WTC11 (cell line): ENCODE measurements at regions not wholly inside any gene's neighbourhood (a gene's known extent, or its start where the extent isn't known, plus 50 kb on each side); places are given as distances from the start of the nearest gene placed in this dataset.

ENCODE experiments used
- ATAC-seq: fragments of 200-7000 bp; cut with Tn5 transposase; 2 replicates; pipeline ENCODE4 v1.10.0; 2021; ENCODE audit warnings: mild to moderate bottlenecking, moderate library complexity
- CTCF ChIA-PET: fragments of 300-600 bp; sonication (Branson Sonifier 250); formaldehyde crosslinking; loops from one replicate; lab custom pipeline; 2021; ENCODE audit warnings: antibody characterized with exemption; lab: Charles Lee
- POLR2A ChIA-PET: fragments of 350-600 bp; sonication (Branson Sonifier 250); formaldehyde crosslinking; loops from one replicate; lab custom pipeline; 2021; ENCODE audit warnings: antibody characterized with exemption; lab: Charles Lee
- DNase-seq: peaks from one replicate; pipeline ENCODE4 v3.0.0; 2021; ENCODE audit warnings: low spot score
- H3K27ac Mint-ChIP-seq: 2 replicates; pipeline ENCODE4 v1.8.0; 2021; ENCODE audit warnings: mixed read lengths
- H3K27me3 Mint-ChIP-seq: 2 replicates; pipeline ENCODE4 v1.8.0; 2021; ENCODE audit warnings: low read depth, mild to moderate bottlenecking, moderate library complexity, mixed read lengths
- H3K36me3 Mint-ChIP-seq: 2 replicates; pipeline ENCODE4 v1.8.0; 2021; ENCODE audit warnings: mixed read lengths
- H3K4me1 Mint-ChIP-seq: 2 replicates; pipeline ENCODE4 v1.8.0; 2022; ENCODE audit warnings: mixed read lengths
- H3K4me3 Mint-ChIP-seq: 2 replicates; pipeline ENCODE4 v1.8.0; 2021; ENCODE audit warnings: mild to moderate bottlenecking, moderate library complexity, mixed read lengths
- H3K9me3 Mint-ChIP-seq: 2 replicates; pipeline ENCODE4 v1.8.0; 2021; ENCODE audit warnings: mixed read lengths
- ATF2 ChIP-seq: sonication (generic); formaldehyde crosslinking; IDR thresholded peaks from 2 replicates; pipeline ENCODE4 v1.8.1; 2022; ENCODE audit warnings: low read depth, missing genetic modification reagents, borderline replicate concordance
- CDX4 ChIP-seq: fragments of 250-450 bp; sonication (Bioruptor Pico); IDR thresholded peaks from 2 replicates; pipeline ENCODE4 v1.9.0; 2021; ENCODE audit warnings: moderate library complexity, mild to moderate bottlenecking, inconsistent platforms, borderline replicate concordance
- E2F1 ChIP-seq: sonication (generic); formaldehyde crosslinking; IDR thresholded peaks from 2 replicates; pipeline ENCODE4 v1.8.0; 2022; ENCODE audit warnings: mild to moderate bottlenecking, missing genetic modification reagents
- E2F5 ChIP-seq: sonication (generic); formaldehyde crosslinking; IDR thresholded peaks from 2 replicates; pipeline ENCODE4 v1.8.1; 2022; ENCODE audit warnings: mild to moderate bottlenecking, moderate library complexity, missing genetic modification reagents
- ELF4 ChIP-seq: sonication (generic); formaldehyde crosslinking; IDR thresholded peaks from 2 replicates; pipeline ENCODE4 v1.8.1; 2022; ENCODE audit warnings: low read depth, mild to moderate bottlenecking, moderate library complexity, missing genetic modification reagents
- GRHL2 ChIP-seq: fragments of 250-450 bp; sonication (Bioruptor Pico); IDR thresholded peaks from 2 replicates; pipeline ENCODE4 v1.8.0; 2022; ENCODE audit warnings: mild to moderate bottlenecking, moderate library complexity; ENCODE audit not compliant: insufficient replicate concordance, severe bottlenecking
- HMGA2 ChIP-seq: fragments of 250-450 bp; sonication (Bioruptor Pico); IDR thresholded peaks from 2 replicates; pipeline ENCODE4 v1.4.0; 2021; ENCODE audit warnings: mild to moderate bottlenecking, moderate library complexity
- JAZF1 ChIP-seq: fragments of 250-450 bp; sonication (Bioruptor Pico); IDR thresholded peaks from 2 replicates; pipeline ENCODE4 v1.9.0; 2021; ENCODE audit warnings: moderate library complexity, mild to moderate bottlenecking, inconsistent platforms
- KAT7 ChIP-seq: sonication (generic); formaldehyde crosslinking; IDR thresholded peaks from 2 replicates; pipeline ENCODE4 v1.8.1; 2023; ENCODE audit warnings: missing genetic modification reagents, mild to moderate bottlenecking, borderline replicate concordance
- MLX ChIP-seq: sonication (generic); formaldehyde crosslinking; IDR thresholded peaks from 2 replicates; pipeline ENCODE4 v1.8.1; 2023; ENCODE audit warnings: mild to moderate bottlenecking, missing genetic modification reagents, moderate library complexity
- MXD4 ChIP-seq: fragments of 250-450 bp; sonication (Bioruptor Pico); IDR thresholded peaks from 2 replicates; pipeline ENCODE4 v1.8.0; 2021; ENCODE audit warnings: mild to moderate bottlenecking, moderate library complexity, borderline replicate concordance
- NFE2L1 ChIP-seq: sonication (generic); formaldehyde crosslinking; IDR thresholded peaks from 2 replicates; pipeline ENCODE4 v1.8.1; 2023; ENCODE audit warnings: missing genetic modification reagents
- NFYB ChIP-seq: sonication (generic); formaldehyde crosslinking; conservative IDR thresholded peaks from 2 replicates; pipeline ENCODE4 v1.8.0; 2022; ENCODE audit warnings: low read depth, missing genetic modification reagents
- NR2C2 ChIP-seq: sonication (generic); formaldehyde crosslinking; IDR thresholded peaks from 2 replicates; pipeline ENCODE4 v1.8.0; 2022; ENCODE audit warnings: mild to moderate bottlenecking, missing genetic modification reagents
- PRDM15 ChIP-seq: sonication (generic); formaldehyde crosslinking; IDR thresholded peaks from 2 replicates; pipeline ENCODE4 v1.8.0; 2022; ENCODE audit warnings: missing genetic modification reagents
- SMAD4 ChIP-seq: sonication (generic); formaldehyde crosslinking; IDR thresholded peaks from 2 replicates; pipeline ENCODE4 v1.8.0; 2022; ENCODE audit warnings: mild to moderate bottlenecking, missing genetic modification reagents
- SP1 ChIP-seq: sonication (generic); formaldehyde crosslinking; conservative IDR thresholded peaks from 2 replicates; pipeline ENCODE4 v1.8.1; 2022; ENCODE audit warnings: missing genetic modification reagents
- TEAD1 ChIP-seq: sonication (generic); formaldehyde crosslinking; IDR thresholded peaks from 2 replicates; pipeline ENCODE4 v1.8.0; 2022; ENCODE audit warnings: mild to moderate bottlenecking, missing genetic modification reagents
- TP53 ChIP-seq: sonication (generic); formaldehyde crosslinking; IDR thresholded peaks from 2 replicates; pipeline ENCODE4 v1.8.1; 2023; ENCODE audit warnings: mild to moderate bottlenecking, missing genetic modification reagents
- ZBTB21 ChIP-seq: sonication (generic); formaldehyde crosslinking; IDR thresholded peaks from 2 replicates; pipeline ENCODE4 v1.8.1; 2023; ENCODE audit warnings: mild to moderate bottlenecking, missing genetic modification reagents, borderline replicate concordance
- ZNF281 ChIP-seq: sonication (generic); formaldehyde crosslinking; IDR thresholded peaks from 2 replicates; pipeline ENCODE4 v1.8.0; 2023; ENCODE audit warnings: mild to moderate bottlenecking, missing genetic modification reagents
- ZNF317 ChIP-seq: sonication (generic); formaldehyde crosslinking; IDR thresholded peaks from 2 replicates; pipeline ENCODE4 v1.8.1; 2023; ENCODE audit warnings: low read depth, mild to moderate bottlenecking, moderate library complexity, missing genetic modification reagents, borderline replicate concordance
- ZSCAN18 ChIP-seq: fragments of 250-450 bp; sonication (Bioruptor Pico); IDR thresholded peaks from 2 replicates; pipeline ENCODE4 v2.1.2; 2022; ENCODE audit warnings: mild to moderate bottlenecking, moderate library complexity

GRCh38 chr6:97815301-97815812 is 532.3 kb upstream of the MMS22L start:
- peaks cover 74% of the 10 kb centered on the region for H3K4me1 Mint-ChIP-seq
- no peaks in the 10 kb centered on the region for H3K27me3 Mint-ChIP-seq
- H3K4me3 Mint-ChIP-seq: no peak overlapping the region
- peak overlapping the region; percentile 80 for H3K27ac Mint-ChIP-seq
- TF ChIP-seq ZNF317 (CRISPR knock-in tag) (no peak), SMAD4 (no peak), GRHL2 (CRISPR knock-in tag) (no peak), TP53 (CRISPR knock-in tag) (no peak), ZNF281 (CRISPR knock-in tag) (no peak), ZBTB21 (no peak), KAT7 (CRISPR knock-in tag) (no peak), NFE2L1 (CRISPR knock-in tag) (no peak), JAZF1 (no peak), E2F5 (CRISPR knock-in tag) (no peak)
- ATAC-seq: peak; percentile 10; the same call in 1 of the 2 replicates
- ChIA-PET CTCF (no interaction called here), POLR2A (no interaction called here)
- no peak for DNase-seq
- no peaks in the 10 kb centered on the region; the same call in 1 of the 2 replicates for H3K36me3 Mint-ChIP-seq
- no peaks in the 10 kb centered on the region for H3K9me3 Mint-ChIP-seq

- ChIA-PET POLR2A (no interaction called here), CTCF (no interaction called here)
- H3K4me3 Mint-ChIP-seq: no peak overlapping the region
- H3K4me1 Mint-ChIP-seq: peaks cover 78% of the 10 kb centered on the region
- H3K27me3 Mint-ChIP-seq: no peaks in the 10 kb centered on the region
- peak overlapping the region; percentile 13 for H3K27ac Mint-ChIP-seq
- ATAC-seq (no peak), DNase-seq (no peak)
- no peaks in the 10 kb centered on the region; the same call in 1 of the 2 replicates for H3K36me3 Mint-ChIP-seq
- H3K9me3 Mint-ChIP-seq: no peaks in the 10 kb centered on the region
- TF ChIP-seq TEAD1 (CRISPR knock-in tag) (no peak), ELF4 (no peak), NR2C2 (CRISPR knock-in tag) (no peak), HMGA2 (no peak), PRDM15 (CRISPR knock-in tag) (no peak), TP53 (CRISPR knock-in tag) (no peak), E2F1 (CRISPR knock-in tag) (no peak), CDX4 (no peak), SP1 (CRISPR knock-in tag) (no peak), NFYB (CRISPR knock-in tag) (no peak), MLX (CRISPR knock-in tag) (no peak), ATF2 (CRISPR knock-in tag) (no peak), ZSCAN18 (CRISPR knock-in tag) (no peak), JAZF1 (no peak), MXD4 (CRISPR knock-in tag) (no peak)
Measured at GRCh38 chr6:97816526-97816925, 533.5 kb upstream of the MMS22L start.
